ENCODE measurements at regions not wholly inside any gene's neighbourhood (a gene's known extent, or its start where the extent isn't known, plus 50 kb on each side); places are given as distances from the start of the nearest gene placed in this dataset.
"Not testable (repeated sequence)": the region's sequence is repeated elsewhere in the genome, so short reads cannot be mapped to it uniquely, and the experiment has no call there.

- DNase-seq: no peak
These were observed 317.8 kb upstream of the SLITRK3 start for GRCh38 chr3:165513715-165514701.

- DNase-seq: no peak
These were observed 311.4 kb upstream of the SLITRK3 start for GRCh38 chr3:165507576-165507975.

GRCh38 chr3:165507060-165507459, 310.9 kb upstream of the SLITRK3 start:
- DNase-seq: no peak

- DNase-seq: no peak
These were observed 309.5 kb upstream of the SLITRK3 start for GRCh38 chr3:165505657-165506056.

GRCh38 chr3:165504554-165504953, 308.4 kb upstream of the SLITRK3 start:
- no peak for DNase-seq

GRCh38 chr3:165503825-165504224, 307.6 kb upstream of the SLITRK3 start:
- no peak for DNase-seq

- DNase-seq: no peak
These were observed 307.2 kb upstream of the SLITRK3 start for GRCh38 chr3:165503346-165503745.

GRCh38 chr3:165502707-165503106, 306.5 kb upstream of the SLITRK3 start:
- DNase-seq: no peak

- DNase-seq: not testable (repeated sequence)
These were observed 302.6 kb upstream of the SLITRK3 start for GRCh38 chr3:165498742-165499141.

- DNase-seq: no peak
These were observed 295.3 kb upstream of the SLITRK3 start for GRCh38 chr3:165491487-165491886.

GRCh38 chr3:165476399-165477060, 280.3 kb upstream of the SLITRK3 start:
- DNase-seq: no peak

GRCh38 chr3:165466856-165467255, 270.7 kb upstream of the SLITRK3 start:
- no peak for DNase-seq

- DNase-seq: no peak
These were observed 268.6 kb upstream of the SLITRK3 start for GRCh38 chr3:165464736-165465135.

- DNase-seq: no peak
These were observed 267.3 kb upstream of the SLITRK3 start for GRCh38 chr3:165463531-165463930.

- no peak for DNase-seq
These were observed 266.6 kb upstream of the SLITRK3 start for GRCh38 chr3:165462636-165463334.

GRCh38 chr3:165459924-165460835, 264.0 kb upstream of the SLITRK3 start:
- no peak for DNase-seq

- no peak for DNase-seq
These were observed 262.9 kb upstream of the SLITRK3 start for GRCh38 chr3:165459111-165459510.

- no peak for DNase-seq
These were observed 260.9 kb upstream of the SLITRK3 start for GRCh38 chr3:165457096-165457495.

GRCh38 chr3:165455793-165456192, 259.6 kb upstream of the SLITRK3 start:
- no peak for DNase-seq

- DNase-seq: no peak
These were observed 259.2 kb upstream of the SLITRK3 start for GRCh38 chr3:165455360-165455759.

- DNase-seq: no peak
These were observed 255.3 kb upstream of the SLITRK3 start for GRCh38 chr3:165451371-165452070.

- DNase-seq: no peak
These were observed 250.4 kb upstream of the SLITRK3 start for GRCh38 chr3:165446555-165446954.
